Panc1 (cell line): ENCODE measurements at regions not wholly inside any gene's neighbourhood (a gene's known extent, or its start where the extent isn't known, plus 50 kb on each side); places are given as distances from the start of the nearest gene placed in this dataset.

ENCODE experiments used
- ATAC-seq: fragments of 200-7000 bp; cut with Tn5 transposase; 2 replicates; pipeline ENCODE4 v1.9.1; 2020; ENCODE audit warnings: mild to moderate bottlenecking, moderate library complexity
- BruUV-seq: library from RNA; stranded (reverse); fragments of 400-500 nt; replicated peaks from 2 replicates; lab custom pipeline; 2021; lab: Mats Ljungman, UMichigan
- CTCF ChIA-PET: fragments of 300-600 bp; sonication (Branson Sonifier 250); formaldehyde crosslinking; loops from one replicate; lab custom pipeline; 2022; ENCODE audit warnings: antibody characterized with exemption; lab: Charles Lee
- POLR2A ChIA-PET: fragments of 300-600 bp; sonication (Branson Sonifier 250); formaldehyde crosslinking; loops from one replicate; lab custom pipeline; 2022; ENCODE audit warnings: antibody characterized with exemption; lab: Charles Lee
- DNase-seq: peaks from one replicate; pipeline ENCODE4 v3.0.0-alpha.2; 2010; ENCODE audit warnings: low read depth, low spot score
- H3K27ac ChIP-seq: 2 replicates; pipeline ENCODE4 v1.5.1; 2011; ENCODE audit warnings: mild to moderate bottlenecking, low read length, inconsistent platforms
- H3K27me3 ChIP-seq: fragments of 200-500 bp; sonication (Bioruptor generic); 2 replicates; pipeline ENCODE4 v1.6.0; 2014; ENCODE audit warnings: low read length, inconsistent platforms; ENCODE audit not compliant: control insufficient read depth, insufficient read depth
- H3K36me3 ChIP-seq: fragments of 200-500 bp; sonication (Bioruptor generic); 2 replicates; pipeline ENCODE4 v1.5.1; 2014; ENCODE audit warnings: inconsistent platforms, mild to moderate bottlenecking, low read length, moderate library complexity; ENCODE audit not compliant: control insufficient read depth, insufficient read depth
- H3K4me1 ChIP-seq: 2 replicates; pipeline ENCODE4 v1.5.1; 2011; ENCODE audit warnings: inconsistent platforms, mild to moderate bottlenecking, low read length, moderate library complexity; ENCODE audit not compliant: control insufficient read depth, insufficient read depth
- H3K4me3 ChIP-seq, 2 experiments: 2 replicates each; pipeline ENCODE4 v1.5.1; 2011 to 2012; ENCODE audit warnings: low read depth in 2 of 2, low read length in 2 of 2, mild to moderate bottlenecking in 2 of 2, inconsistent platforms in 1 of 2, moderate library complexity in 1 of 2
- H3K9me3 ChIP-seq: fragments of 200-500 bp; sonication (Bioruptor generic); 2 replicates; pipeline ENCODE4 v1.5.1; 2014; ENCODE audit warnings: low read depth, mild to moderate bottlenecking, inconsistent platforms, low read length, moderate library complexity; ENCODE audit not compliant: control insufficient read depth, insufficient read depth
- CTCF ChIP-seq: fragments of 450-650 bp; IDR thresholded peaks from 2 replicates; pipeline ENCODE4 v1.5.1; 2017; ENCODE audit warnings: mild to moderate bottlenecking
- POLR2AphosphoS5 ChIP-seq: IDR thresholded peaks from 2 replicates; pipeline ENCODE4 v1.6.1; 2012; ENCODE audit warnings: mild to moderate bottlenecking, low read depth, low read length, moderate library complexity
- REST ChIP-seq, 2 experiments: IDR thresholded peaks; 2 replicates each; pipeline ENCODE4 v1.6.1; 2011 to 2012; ENCODE audit warnings: low read depth in 2 of 2, control low read depth in 1 of 2, low read length in 1 of 2, mild to moderate bottlenecking in 1 of 2, moderate library complexity in 1 of 2; ENCODE audit not compliant: insufficient read depth in 1 of 2
- SIN3A ChIP-seq: IDR thresholded peaks from 2 replicates; pipeline ENCODE4 v1.6.1; 2012; ENCODE audit warnings: low read depth, mild to moderate bottlenecking, low read length, moderate library complexity, borderline replicate concordance; ENCODE audit not compliant: insufficient read depth
- TCF7L2 ChIP-seq: IDR thresholded peaks from 2 replicates; pipeline ENCODE4 v1.6.1; 2011; ENCODE audit warnings: mild to moderate bottlenecking, low read depth, low read length, inconsistent platforms
- in situ Hi-C: cut with HindIII; loops from 2 replicates; pipeline ENCODE4 v1.10.0; 2016; ENCODE audit warnings: low sequenced_read_pairs, low pct_unique_long_range_greater_than_20kb
- intact Hi-C: fragments of 100-400 bp; cut with micrococcal nuclease; formaldehyde crosslinking; loops from one replicate; pipeline ENCODE4 v1.10.0; 2022; ENCODE audit not compliant: unreplicated experiment

GRCh38 chr15:91530279-91530678 lies 323.2 kb upstream of the SLCO3A1 start:
- intact Hi-C loops: no loop called here
- CTCF ChIA-PET: no interaction called here
- ATAC-seq (no peak), DNase-seq (no peak)
- Histone ChIP-seq H3K4me3 (no peak overlapping the region), H3K27me3 (no peaks in the 10 kb centered on the region), H3K9me3 (no peaks in the 10 kb centered on the region), H3K4me1 (no peaks in the 10 kb centered on the region), H3K27ac (no peak overlapping the region), H3K36me3 (no peaks in the 10 kb centered on the region)
- TF ChIP-seq TCF7L2 (no peak), SIN3A (no peak), CTCF (no peak), REST (IDR thresholded peaks at IDR 0.05; ENCODE audit: insufficient read depth in 1 of 2, low read depth in 2 of 2, low read length in 1 of 2) (no peak), POLR2AphosphoS5 (no peak)
- POLR2A ChIA-PET: no interaction called here
- in situ Hi-C loops: no loop called here
- BruUV-seq: no TSS peak

- no peaks in the 10 kb centered on the region for H3K9me3 ChIP-seq
- no TSS peak for BruUV-seq
- H3K4me3 ChIP-seq: no peak overlapping the region
- in situ Hi-C loops: no loop called here
- POLR2A ChIA-PET: no interaction called here
- ATAC-seq (no peak), DNase-seq (no peak)
- H3K36me3 ChIP-seq: no peaks in the 10 kb centered on the region
- no peaks in the 10 kb centered on the region for H3K27me3 ChIP-seq
- H3K4me1 ChIP-seq: no peaks in the 10 kb centered on the region
- CTCF ChIA-PET: no interaction called here
- H3K27ac ChIP-seq: no peak overlapping the region
- intact Hi-C loops: no loop called here
- TF ChIP-seq SIN3A (no peak), REST (IDR thresholded peaks at IDR 0.05; ENCODE audit: insufficient read depth in 1 of 2, low read depth in 2 of 2, low read length in 1 of 2) (no peak)
Measured at GRCh38 chr15:91530956-91531582, 322.4 kb upstream of the SLCO3A1 start.
